ENCODE measurements at regions not wholly inside any gene's neighbourhood (a gene's known extent, or its start where the extent isn't known, plus 50 kb on each side); places are given as distances from the start of the nearest gene placed in this dataset.
A peak's percentile ranks its signal among the peaks of the same experiment; 100 is the strongest.

DNA sequence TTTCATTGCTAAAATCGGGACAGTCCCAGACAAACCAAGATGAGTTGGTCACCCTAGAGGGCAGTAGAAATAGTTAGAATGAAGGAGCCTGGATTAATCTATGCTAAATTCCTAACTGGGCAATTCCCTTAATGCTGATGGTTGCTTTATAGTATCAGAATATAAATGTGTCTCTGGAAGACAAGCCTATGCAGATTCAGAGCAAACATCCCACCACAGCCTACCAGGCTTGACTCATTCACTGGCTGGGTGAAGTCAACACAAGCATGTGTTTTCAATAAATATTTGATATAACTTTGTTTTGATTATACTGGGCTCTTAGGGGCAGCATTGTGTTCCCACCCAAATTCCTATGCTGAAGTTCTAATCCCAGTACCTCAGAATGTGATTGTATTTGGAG, 79.3 kb downstream of the RMI1 start:
- Histone ChIP-seq H3K79me1 (ENCODE audit: low read depth in 1 of 2, low read length in 2 of 2) (no peaks in the 10 kb centered on the region), H2BK120ac (ENCODE audit: low read depth, low read length) (no peak overlapping the region), H3K4ac (ENCODE audit: low read depth, low read length) (no peak overlapping the region), H3K9me1 (ENCODE audit: insufficient read depth, low read length) (no peaks in the 10 kb centered on the region), H4K5ac (ENCODE audit: low read depth, low read length) (no peak overlapping the region), H3K9me3 (ENCODE audit: control insufficient read depth, insufficient read depth, low read length) (no peaks in the 10 kb centered on the region), H2AK9ac (replicated peaks; ENCODE audit: low read depth, low read length, poor library complexity) (no peak overlapping the region), H3K56ac (ENCODE audit: extremely low read depth, insufficient read depth, low read length) (no peak overlapping the region), H2AFZ (replicated peaks; ENCODE audit: low read length, poor library complexity) (no peak overlapping the region), H3K4me2 (ENCODE audit: low read depth, low read length) (no peak overlapping the region), H2BK15ac (ENCODE audit: low read depth, low read length) (no peak overlapping the region), H3K27ac (ENCODE audit: insufficient read depth, low read length) (no peak overlapping the region), H4K91ac (ENCODE audit: insufficient read depth, low read depth, low read length) (no peak overlapping the region), H3K4me1 (ENCODE audit: control insufficient read depth, insufficient read depth, low read length) (no peaks in the 10 kb centered on the region), H3K14ac (replicated peaks; ENCODE audit: low read depth, low read length) (no peak overlapping the region), H3K23ac (ENCODE audit: low read depth, low read length) (no peak overlapping the region), H3K27me3 (ENCODE audit: control insufficient read depth, insufficient read depth, low read length) (no peaks in the 10 kb centered on the region; the same call in 1 of the 2 replicates), H3K18ac (ENCODE audit: low read depth, low read length) (no peak overlapping the region), H3K36me3 (ENCODE audit: control insufficient read depth, insufficient read depth, low read length) (no peaks in the 10 kb centered on the region), H4K20me1 (ENCODE audit: insufficient read depth, low read length) (no peaks in the 10 kb centered on the region), H2BK20ac (ENCODE audit: low read depth, low read length) (no peak overlapping the region), H3K9ac (ENCODE audit: low read depth, low read length) (no peak overlapping the region), H2BK5ac (ENCODE audit: low read depth, low read length, poor library complexity, severe bottlenecking) (no peak overlapping the region), H3K4me3 (ENCODE audit: insufficient read depth, low read depth, low read length) (no peak overlapping the region), H2AK5ac (ENCODE audit: low read depth, low read length) (no peak overlapping the region), H4K8ac (ENCODE audit: low read depth in 2 of 2, low read length in 2 of 2) (no peak overlapping the region)
- POLR2A ChIA-PET (ENCODE audit: unreplicated experiment) = no interaction called here
- no CpG with 5 or more reads among the region's 1 CpG for WGBS, 2 experiments (ENCODE audit: extremely low coverage in 2 of 2, insufficient read length in 1 of 2)
- dilution Hi-C loops (cut with HindIII; ENCODE audit: low sequenced_read_pairs, unreplicated experiment) = no loop called here
- in situ Hi-C loops (cut with MboI; ENCODE audit: low sequenced_read_pairs) = no loop called here
- TF ChIP-seq, protein P1, sequence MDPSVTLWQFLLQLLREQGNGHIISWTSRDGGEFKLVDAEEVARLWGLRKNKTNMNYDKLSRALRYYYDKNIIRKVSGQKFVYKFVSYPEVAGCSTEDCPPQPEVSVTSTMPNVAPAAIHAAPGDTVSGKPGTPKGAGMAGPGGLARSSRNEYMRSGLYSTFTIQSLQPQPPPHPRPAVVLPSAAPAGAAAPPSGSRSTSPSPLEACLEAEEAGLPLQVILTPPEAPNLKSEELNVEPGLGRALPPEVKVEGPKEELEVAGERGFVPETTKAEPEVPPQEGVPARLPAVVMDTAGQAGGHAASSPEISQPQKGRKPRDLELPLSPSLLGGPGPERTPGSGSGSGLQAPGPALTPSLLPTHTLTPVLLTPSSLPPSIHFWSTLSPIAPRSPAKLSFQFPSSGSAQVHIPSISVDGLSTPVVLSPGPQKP (IDR thresholded peaks at IDR 0.05; ENCODE audit: borderline replicate concordance, low read depth, low read length) = no peak
- no peak for TF ChIP-seq RFX5 (IDR thresholded peaks at IDR 0.05; ENCODE audit: low read depth, low read length)
- no peak for TF ChIP-seq CHD1 (IDR thresholded peaks at IDR 0.05; ENCODE audit: low read depth, low read length)
- TF ChIP-seq SMC3 (IDR thresholded peaks at IDR 0.05; ENCODE audit: low read depth, low read length) = no peak
- no peak for TF ChIP-seq POLR2A (IDR thresholded peaks at IDR 0.05; ENCODE audit: low read depth, low read length)
- TF ChIP-seq, protein P2, sequence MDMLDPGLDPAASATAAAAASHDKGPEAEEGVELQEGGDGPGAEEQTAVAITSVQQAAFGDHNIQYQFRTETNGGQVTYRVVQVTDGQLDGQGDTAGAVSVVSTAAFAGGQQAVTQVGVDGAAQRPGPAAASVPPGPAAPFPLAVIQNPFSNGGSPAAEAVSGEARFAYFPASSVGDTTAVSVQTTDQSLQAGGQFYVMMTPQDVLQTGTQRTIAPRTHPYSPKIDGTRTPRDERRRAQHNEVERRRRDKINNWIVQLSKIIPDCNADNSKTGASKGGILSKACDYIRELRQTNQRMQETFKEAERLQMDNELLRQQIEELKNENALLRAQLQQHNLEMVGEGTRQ (IDR thresholded peaks at IDR 0.05; ENCODE audit: low read depth, low read length) = no peak
- ATAC-seq (ENCODE audit: low read depth) (peak; percentile 32; the same call in 1 of the 2 replicates), DNase-seq (no peak)
- BruUV-seq (replicated peaks) = no TSS peak
- CTCF ChIA-PET = no interaction called here
- intact Hi-C loops (cut with micrococcal nuclease) = no loop called here
